Mucosa of descending colon (tissue), 3 donors: ENCODE measurements at regions not wholly inside any gene's neighbourhood (a gene's known extent, or its start where the extent isn't known, plus 50 kb on each side); places are given as distances from the start of the nearest gene placed in this dataset.

ENCODE experiments used
- ATAC-seq: fragments of 200-7000 bp; cut with Tn5 transposase; one replicate; pipeline ENCODE4 v1.9.1; 2020; ENCODE audit warnings: mild to moderate bottlenecking, moderate library complexity
- DNase-seq, 3 donors: peaks; one replicate each; pipeline ENCODE4 v3.0.0-alpha.2; 2020
- H3K36me3 ChIP-seq: fragments of 200-600 bp; one replicate; pipeline ENCODE4 v1.8.0; 2021; ENCODE audit warnings: low read depth, mild to moderate bottlenecking
- H3K4me1 ChIP-seq: fragments of 200-600 bp; one replicate; pipeline ENCODE4 v1.8.0; 2021; ENCODE audit warnings: low read depth, mild to moderate bottlenecking
- H3K4me3 ChIP-seq: fragments of 200-600 bp; one replicate; pipeline ENCODE4 v1.8.0; 2021; ENCODE audit warnings: mild to moderate bottlenecking
- H3K9me3 ChIP-seq: fragments of 200-600 bp; one replicate; pipeline ENCODE4 v1.8.0; 2021; ENCODE audit warnings: mild to moderate bottlenecking
- intact Hi-C, 2 donors: fragments of 100-400 bp; cut with DNase I in 1 of 2; cut with micrococcal nuclease in 1 of 2; formaldehyde crosslinking; loops; one replicate each; pipeline versions ENCODE4 v1.11.0 to v1.11.1; 2022; cut with DNase I, micrococcal nuclease
- TF ChIP-seq, protein P1 (sequence below): fragments of 200-600 bp; IDR thresholded peaks from one replicate; pipeline ENCODE4 v1.8.0; 2022; ENCODE audit warnings: antibody characterized with exemption, mild to moderate bottlenecking
- donor health status: DM: no; HTN: no; CAD: no; lungs with moderate emphysema.
- donor health status: DM: no; HTN: no; CAD: no.
- donor health status: DM: no; HTN: yes; CAD: no.

DNA sequence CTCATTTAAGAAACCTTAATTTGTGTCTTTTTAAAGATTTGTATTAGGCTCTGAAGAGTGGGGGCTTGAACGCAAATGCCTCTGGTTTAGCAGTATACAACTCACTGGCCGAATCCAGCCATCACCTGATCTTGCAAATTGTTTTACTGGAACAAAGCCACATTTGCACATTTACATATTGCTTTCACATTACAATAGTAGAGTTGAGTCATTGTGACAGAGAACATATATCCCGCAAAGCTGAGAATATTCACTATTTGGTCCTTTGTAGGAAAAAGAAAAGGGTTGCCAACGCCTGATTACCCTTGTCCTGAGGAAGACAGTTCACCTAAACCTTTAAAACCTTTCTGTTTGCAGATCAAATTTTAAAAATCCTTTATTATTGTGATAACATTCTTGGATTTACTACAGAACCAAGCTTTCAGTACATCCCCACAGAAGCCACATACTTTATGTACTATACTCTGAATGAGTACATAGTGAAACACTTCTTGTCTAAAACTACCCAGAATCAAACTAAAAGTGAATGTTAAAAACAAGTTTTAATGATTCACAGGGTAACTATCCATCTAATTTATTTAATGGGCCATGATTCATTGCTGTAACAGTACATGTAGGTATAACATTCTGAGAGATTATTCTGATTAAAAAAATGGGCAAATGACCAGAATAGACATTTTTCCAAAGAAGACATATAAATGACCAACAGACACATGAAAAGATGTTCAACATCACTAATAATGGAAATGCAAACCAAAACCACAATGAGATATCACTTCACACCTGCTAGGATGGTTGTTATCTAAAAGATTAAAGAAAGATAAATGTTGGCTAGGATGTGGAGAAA lies 161.0 kb downstream of the SLC25A46 start:
- ATAC-seq (no peak), DNase-seq (no peak)
- Histone ChIP-seq H3K4me1 (no peaks in the 10 kb centered on the region), H3K36me3 (no peaks in the 10 kb centered on the region), H3K9me3 (no peaks in the 10 kb centered on the region), H3K4me3 (no peak overlapping the region)
- TF ChIP-seq, protein P1, sequence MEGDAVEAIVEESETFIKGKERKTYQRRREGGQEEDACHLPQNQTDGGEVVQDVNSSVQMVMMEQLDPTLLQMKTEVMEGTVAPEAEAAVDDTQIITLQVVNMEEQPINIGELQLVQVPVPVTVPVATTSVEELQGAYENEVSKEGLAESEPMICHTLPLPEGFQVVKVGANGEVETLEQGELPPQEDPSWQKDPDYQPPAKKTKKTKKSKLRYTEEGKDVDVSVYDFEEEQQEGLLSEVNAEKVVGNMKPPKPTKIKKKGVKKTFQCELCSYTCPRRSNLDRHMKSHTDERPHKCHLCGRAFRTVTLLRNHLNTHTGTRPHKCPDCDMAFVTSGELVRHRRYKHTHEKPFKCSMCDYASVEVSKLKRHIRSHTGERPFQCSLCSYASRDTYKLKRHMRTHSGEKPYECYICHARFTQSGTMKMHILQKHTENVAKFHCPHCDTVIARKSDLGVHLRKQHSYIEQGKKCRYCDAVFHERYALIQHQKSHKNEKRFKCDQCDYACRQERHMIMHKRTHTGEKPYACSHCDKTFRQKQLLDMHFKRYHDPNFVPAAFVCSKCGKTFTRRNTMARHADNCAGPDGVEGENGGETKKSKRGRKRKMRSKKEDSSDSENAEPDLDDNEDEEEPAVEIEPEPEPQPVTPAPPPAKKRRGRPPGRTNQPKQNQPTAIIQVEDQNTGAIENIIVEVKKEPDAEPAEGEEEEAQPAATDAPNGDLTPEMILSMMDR, result no peak
- intact Hi-C loops, result no loop called here

GRCh38 chr5:110900829-110901228 lies 162.0 kb downstream of the SLC25A46 start:
- intact Hi-C loops, result no loop called here
- ATAC-seq, result no peak

DNA sequence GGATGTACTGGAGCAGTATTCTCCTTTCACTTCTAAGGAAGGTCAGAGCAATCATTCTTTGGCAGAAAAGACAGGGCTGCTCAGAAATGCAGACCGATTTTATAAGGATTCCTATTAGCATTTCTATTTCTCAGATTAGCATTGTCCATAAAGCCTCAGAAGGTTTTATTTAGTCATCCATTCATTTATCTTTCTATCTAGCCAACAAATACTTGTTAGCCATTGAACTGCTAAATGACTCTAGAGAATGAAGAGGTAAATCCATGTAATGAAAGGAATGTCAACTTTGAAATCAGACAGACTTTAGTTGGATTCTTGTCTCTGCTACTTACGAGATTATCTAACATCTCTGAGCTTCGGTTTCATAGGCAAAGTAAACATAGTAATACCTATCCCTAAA lies 165.2 kb downstream of the SLC25A46 start:
- Histone ChIP-seq H3K4me1 (no peaks in the 10 kb centered on the region), H3K9me3 (no peaks in the 10 kb centered on the region), H3K36me3 (no peaks in the 10 kb centered on the region), H3K4me3 (no peak overlapping the region)
- DNase-seq (no peak), ATAC-seq (no peak)
- TF ChIP-seq, protein P1, result no peak
- intact Hi-C loops, result no loop called here

More at GRCh38 chr5:110900829-110901228, 162.0 kb downstream of the SLC25A46 start:
- H3K36me3 ChIP-seq, result no peaks in the 10 kb centered on the region
- no peaks in the 10 kb centered on the region for H3K9me3 ChIP-seq
- no peak for DNase-seq
- TF ChIP-seq, protein P1, result no peak
- H3K4me3 ChIP-seq, result no peak overlapping the region
- H3K4me1 ChIP-seq, result no peaks in the 10 kb centered on the region

- Histone ChIP-seq H3K9me3 (no peaks in the 10 kb centered on the region), H3K36me3 (no peaks in the 10 kb centered on the region), H3K4me3 (no peak overlapping the region), H3K4me1 (no peaks in the 10 kb centered on the region)
- no peak for DNase-seq
- no peak for ATAC-seq
- intact Hi-C loops, result no loop called here
- TF ChIP-seq, protein P1, result no peak
Measured at GRCh38 chr5:110908848-110909247, 162.7 kb upstream of the TSLP start.

DNA sequence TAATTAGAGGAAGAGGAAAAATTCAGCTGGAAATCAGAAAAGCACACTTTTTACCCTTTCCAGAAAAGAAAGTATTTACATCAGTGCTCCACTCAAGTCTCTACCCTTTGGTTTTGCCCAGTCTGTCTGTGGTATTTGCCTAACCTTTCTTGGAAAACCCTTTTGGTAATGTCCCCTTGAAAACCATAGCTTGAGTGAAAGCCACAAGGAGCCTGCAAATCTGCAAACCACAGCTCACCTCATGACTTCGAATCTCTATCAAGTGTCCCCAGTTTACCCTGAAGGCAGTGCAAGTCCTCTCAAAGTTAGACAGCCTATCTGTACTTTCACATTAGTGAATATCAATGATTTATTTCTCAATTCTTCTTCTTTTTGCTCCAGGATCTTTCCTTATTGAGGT lies 162.1 kb upstream of the TSLP start:
- H3K9me3 ChIP-seq, result no peaks in the 10 kb centered on the region
- TF ChIP-seq, protein P1, result no peak
- DNase-seq (no peak), ATAC-seq (no peak)
- intact Hi-C loops, result no loop called here
- no peak overlapping the region for H3K4me3 ChIP-seq
- no peaks in the 10 kb centered on the region for H3K4me1 ChIP-seq
- H3K36me3 ChIP-seq, result no peaks in the 10 kb centered on the region
